B cell (primary cell): ENCODE measurements at regions not wholly inside any gene's neighbourhood (a gene's known extent, or its start where the extent isn't known, plus 50 kb on each side); places are given as distances from the start of the nearest gene placed in this dataset. TPM values are rescaled to one million over a fixed set of nuclear protein-coding genes. Genes with fewer than 3 reads are reported as not detected.

Experiments
- small RNA-seq: library from RNA; depleted of rRNA; stranded (forward); fragments of <200 nt; gene quantifications from one replicate; pipeline ENCODE3, GENCODE V24; 2012; ENCODE audit warnings: low replicate concordance, low read depth; ENCODE audit not compliant: insufficient read length

Small RNA genes in the stretch of these regions (small RNA-seq; reads per million reads assigned to genes)
- not detected for gene RN7SL484P
